ENCODE measurements at regions not wholly inside any gene's neighbourhood (a gene's known extent, or its start where the extent isn't known, plus 50 kb on each side); places are given as distances from the start of the nearest gene placed in this dataset.

GRCh38 chr21:23612210-23612609 lies 1995.1 kb downstream of the MRPL39 start:
- DNase-seq (ENCODE audit: low read depth) = no peak
- TF ChIP-seq CTCF (conservative IDR thresholded peaks at IDR 0.05; ENCODE audit: low read depth, low read length) = no peak
- H3K4me3 ChIP-seq (ENCODE audit: low read depth, low read length) = no peak overlapping the region

- no peak for DNase-seq (ENCODE audit: low read depth)
These were observed 1999.4 kb downstream of the MRPL39 start for GRCh38 chr21:23607782-23608431.

GRCh38 chr21:23601549-23601948 lies 2005.7 kb downstream of the MRPL39 start:
- no peak overlapping the region for H3K4me3 ChIP-seq (ENCODE audit: low read depth, low read length)
- DNase-seq (ENCODE audit: low read depth) = no peak
- TF ChIP-seq CTCF (conservative IDR thresholded peaks at IDR 0.05; ENCODE audit: low read depth, low read length) = no peak

More at GRCh38 chr21:23607782-23608431, 1999.4 kb downstream of the MRPL39 start:
- H3K4me3 ChIP-seq (ENCODE audit: low read depth, low read length) = no peak overlapping the region
- TF ChIP-seq CTCF (conservative IDR thresholded peaks at IDR 0.05; ENCODE audit: low read depth, low read length) = no peak

GRCh38 chr21:23593582-23593981 lies 2013.7 kb downstream of the MRPL39 start:
- DNase-seq (ENCODE audit: low read depth) = no peak
- no peak overlapping the region for H3K4me3 ChIP-seq (ENCODE audit: low read depth, low read length)
- TF ChIP-seq CTCF (conservative IDR thresholded peaks at IDR 0.05; ENCODE audit: low read depth, low read length) = no peak

- no peak for DNase-seq (ENCODE audit: low read depth)
- no peak for TF ChIP-seq CTCF (conservative IDR thresholded peaks at IDR 0.05; ENCODE audit: low read depth, low read length)
- no peak overlapping the region for H3K4me3 ChIP-seq (ENCODE audit: low read depth, low read length)
These were observed 2021.9 kb downstream of the MRPL39 start for GRCh38 chr21:23585419-23585818.

GRCh38 chr21:23579573-23579972 lies 2027.7 kb downstream of the MRPL39 start:
- no peak for DNase-seq (ENCODE audit: low read depth)
- TF ChIP-seq CTCF (conservative IDR thresholded peaks at IDR 0.05; ENCODE audit: low read depth, low read length) = no peak

GRCh38 chr21:23578027-23578426 lies 2029.3 kb downstream of the MRPL39 start:
- no peak for DNase-seq (ENCODE audit: low read depth)
- TF ChIP-seq CTCF (conservative IDR thresholded peaks at IDR 0.05; ENCODE audit: low read depth, low read length) = no peak
- H3K4me3 ChIP-seq (ENCODE audit: low read depth, low read length) = no peak overlapping the region

More at GRCh38 chr21:23579573-23579972, 2027.7 kb downstream of the MRPL39 start:
- no peak overlapping the region for H3K4me3 ChIP-seq (ENCODE audit: low read depth, low read length)
